Activated naive CD8-positive, alpha-beta T cell treated with anti-CD3 and anti-CD28 coated beads, Interleukin-2, amount 50 U/mL, for 24 hours (primary cell): ENCODE measurements at regions not wholly inside any gene's neighbourhood (a gene's known extent, or its start where the extent isn't known, plus 50 kb on each side); places are given as distances from the start of the nearest gene placed in this dataset.

ENCODE experiments used
- ATAC-seq: fragments of 150-1000 bp; cut with Tn5 transposase; one replicate; pipeline ENCODE4 v1.10.0; 2021
- DNase-seq: peaks from one replicate; pipeline ENCODE4 v3.0.0; 2021
- H3K27ac Mint-ChIP-seq: one replicate; pipeline ENCODE4 v1.8.0; 2021; ENCODE audit warnings: mild to moderate bottlenecking, mixed read lengths
- H3K27me3 Mint-ChIP-seq: one replicate; pipeline ENCODE4 v1.8.0; 2021; ENCODE audit warnings: mixed read lengths
- H3K36me3 Mint-ChIP-seq: one replicate; pipeline ENCODE4 v1.8.0; 2021; ENCODE audit warnings: low read depth, mixed read lengths
- H3K4me1 Mint-ChIP-seq: one replicate; pipeline ENCODE4 v1.8.0; 2021; ENCODE audit warnings: mixed read lengths
- H3K4me3 Mint-ChIP-seq: one replicate; pipeline ENCODE4 v1.8.0; 2021; ENCODE audit warnings: mild to moderate bottlenecking, moderate library complexity, mixed read lengths
- H3K9me3 Mint-ChIP-seq: one replicate; pipeline ENCODE4 v1.8.0; 2021; ENCODE audit warnings: mixed read lengths

GRCh38 chr5:173454361-173454735 lies 126.1 kb upstream of the STC2 start:
- Mint-ChIP-seq H3K27me3 (peaks cover 5% of the 10 kb centered on the region), H3K4me3 (no peak overlapping the region), H3K4me1 (no peaks in the 10 kb centered on the region), H3K27ac (no peak overlapping the region), H3K9me3 (no peaks in the 10 kb centered on the region), H3K36me3 (no peaks in the 10 kb centered on the region)
- DNase-seq (no peak), ATAC-seq (no peak)

GRCh38 chr5:173453167-173453566 lies 125.0 kb upstream of the STC2 start:
- Mint-ChIP-seq H3K36me3 (no peaks in the 10 kb centered on the region), H3K9me3 (no peaks in the 10 kb centered on the region), H3K27ac (no peak overlapping the region), H3K4me1 (no peaks in the 10 kb centered on the region), H3K4me3 (no peak overlapping the region), H3K27me3 (peaks cover 5% of the 10 kb centered on the region)
- DNase-seq, result no peak
- ATAC-seq, result no peak

GRCh38 chr5:173452119-173452905 lies 124.1 kb upstream of the STC2 start:
- H3K27ac Mint-ChIP-seq, result no peak overlapping the region
- peaks cover 5% of the 10 kb centered on the region for H3K27me3 Mint-ChIP-seq
- no peaks in the 10 kb centered on the region for H3K4me1 Mint-ChIP-seq
- H3K4me3 Mint-ChIP-seq, result no peak overlapping the region
- no peak for DNase-seq
- no peaks in the 10 kb centered on the region for H3K9me3 Mint-ChIP-seq
- no peaks in the 10 kb centered on the region for H3K36me3 Mint-ChIP-seq
- ATAC-seq, result no peak

GRCh38 chr5:173451651-173452050 lies 123.4 kb upstream of the STC2 start:
- DNase-seq (no peak), ATAC-seq (no peak)
- no peaks in the 10 kb centered on the region for H3K9me3 Mint-ChIP-seq
- no peak overlapping the region for H3K4me3 Mint-ChIP-seq
- no peaks in the 10 kb centered on the region for H3K36me3 Mint-ChIP-seq
- H3K27me3 Mint-ChIP-seq, result peaks cover 5% of the 10 kb centered on the region
- H3K27ac Mint-ChIP-seq, result no peak overlapping the region
- no peaks in the 10 kb centered on the region for H3K4me1 Mint-ChIP-seq

GRCh38 chr5:173451031-173451430 lies 122.8 kb upstream of the STC2 start:
- no peak for DNase-seq

GRCh38 chr5:173450188-173450587 lies 122.0 kb upstream of the STC2 start:
- Mint-ChIP-seq H3K36me3 (no peaks in the 10 kb centered on the region), H3K27ac (no peak overlapping the region), H3K9me3 (no peaks in the 10 kb centered on the region), H3K4me3 (no peak overlapping the region), H3K27me3 (peaks cover under 1% of the 10 kb centered on the region), H3K4me1 (no peaks in the 10 kb centered on the region)
- DNase-seq (no peak), ATAC-seq (no peak)

More at GRCh38 chr5:173451031-173451430, 122.8 kb upstream of the STC2 start:
- Mint-ChIP-seq H3K36me3 (no peaks in the 10 kb centered on the region), H3K4me1 (no peaks in the 10 kb centered on the region), H3K27ac (no peak overlapping the region), H3K27me3 (peaks cover 4% of the 10 kb centered on the region), H3K4me3 (no peak overlapping the region), H3K9me3 (no peaks in the 10 kb centered on the region)
- no peak for ATAC-seq

GRCh38 chr5:173448856-173449255 lies 120.6 kb upstream of the STC2 start:
- Mint-ChIP-seq H3K27ac (no peak overlapping the region), H3K27me3 (no peaks in the 10 kb centered on the region), H3K4me1 (no peaks in the 10 kb centered on the region), H3K36me3 (no peaks in the 10 kb centered on the region), H3K4me3 (no peak overlapping the region), H3K9me3 (no peaks in the 10 kb centered on the region)
- no peak for ATAC-seq
- no peak for DNase-seq

- H3K27me3 Mint-ChIP-seq, result peaks cover 4% of the 10 kb centered on the region
- no peaks in the 10 kb centered on the region for H3K36me3 Mint-ChIP-seq
- H3K27ac Mint-ChIP-seq, result no peak overlapping the region
- no peak for DNase-seq
- no peaks in the 10 kb centered on the region for H3K9me3 Mint-ChIP-seq
- no peaks in the 10 kb centered on the region for H3K4me1 Mint-ChIP-seq
- ATAC-seq, result no peak
- H3K4me3 Mint-ChIP-seq, result no peak overlapping the region
Observed at GRCh38 chr5:173443971-173444370, 115.8 kb upstream of the STC2 start.

GRCh38 chr5:173441053-173441628 lies 112.9 kb upstream of the STC2 start:
- H3K9me3 Mint-ChIP-seq, result no peaks in the 10 kb centered on the region
- no peak overlapping the region for H3K27ac Mint-ChIP-seq
- no peak for ATAC-seq
- no peaks in the 10 kb centered on the region for H3K36me3 Mint-ChIP-seq
- peaks cover 4% of the 10 kb centered on the region for H3K27me3 Mint-ChIP-seq
- no peak overlapping the region for H3K4me3 Mint-ChIP-seq
- DNase-seq, result no peak
- no peaks in the 10 kb centered on the region for H3K4me1 Mint-ChIP-seq

- H3K4me1 Mint-ChIP-seq, result no peaks in the 10 kb centered on the region
- peaks cover 7% of the 10 kb centered on the region for H3K27me3 Mint-ChIP-seq
- no peak overlapping the region for H3K27ac Mint-ChIP-seq
- DNase-seq (no peak), ATAC-seq (no peak)
- H3K9me3 Mint-ChIP-seq, result no peaks in the 10 kb centered on the region
- no peak overlapping the region for H3K4me3 Mint-ChIP-seq
- no peaks in the 10 kb centered on the region for H3K36me3 Mint-ChIP-seq
Observed at GRCh38 chr5:173438951-173439350, 110.7 kb upstream of the STC2 start.

GRCh38 chr5:173435447-173435846 lies 107.2 kb upstream of the STC2 start:
- H3K4me1 Mint-ChIP-seq, result no peaks in the 10 kb centered on the region
- DNase-seq (no peak), ATAC-seq (no peak)
- H3K9me3 Mint-ChIP-seq, result no peaks in the 10 kb centered on the region
- H3K27me3 Mint-ChIP-seq, result peaks cover 3% of the 10 kb centered on the region
- H3K36me3 Mint-ChIP-seq, result no peaks in the 10 kb centered on the region
- no peak overlapping the region for H3K27ac Mint-ChIP-seq
- no peak overlapping the region for H3K4me3 Mint-ChIP-seq

- Mint-ChIP-seq H3K9me3 (no peaks in the 10 kb centered on the region), H3K4me1 (no peaks in the 10 kb centered on the region), H3K27ac (no peak overlapping the region), H3K4me3 (no peak overlapping the region), H3K27me3 (peaks cover 3% of the 10 kb centered on the region), H3K36me3 (no peaks in the 10 kb centered on the region)
- no peak for ATAC-seq
- DNase-seq, result no peak
Observed at GRCh38 chr5:173434270-173434669, 106.1 kb upstream of the STC2 start.

GRCh38 chr5:173430394-173430793 lies 102.2 kb upstream of the STC2 start:
- no peak for DNase-seq
- no peaks in the 10 kb centered on the region for H3K36me3 Mint-ChIP-seq
- no peak for ATAC-seq
- H3K4me1 Mint-ChIP-seq, result no peaks in the 10 kb centered on the region
- no peak overlapping the region for H3K4me3 Mint-ChIP-seq
- no peaks in the 10 kb centered on the region for H3K27me3 Mint-ChIP-seq
- no peak overlapping the region for H3K27ac Mint-ChIP-seq
- H3K9me3 Mint-ChIP-seq, result no peaks in the 10 kb centered on the region

- H3K4me3 Mint-ChIP-seq, result no peak overlapping the region
- H3K27ac Mint-ChIP-seq, result no peak overlapping the region
- H3K4me1 Mint-ChIP-seq, result no peaks in the 10 kb centered on the region
- H3K9me3 Mint-ChIP-seq, result peaks cover 2% of the 10 kb centered on the region
- no peaks in the 10 kb centered on the region for H3K36me3 Mint-ChIP-seq
- DNase-seq, result no peak
- ATAC-seq, result no peak
- H3K27me3 Mint-ChIP-seq, result no peaks in the 10 kb centered on the region
Observed at GRCh38 chr5:173429489-173430150, 101.4 kb upstream of the STC2 start.

- Mint-ChIP-seq H3K27ac (no peak overlapping the region), H3K4me1 (no peaks in the 10 kb centered on the region), H3K27me3 (no peaks in the 10 kb centered on the region), H3K36me3 (no peaks in the 10 kb centered on the region), H3K9me3 (peaks cover 4% of the 10 kb centered on the region), H3K4me3 (no peak overlapping the region)
- DNase-seq, result no peak
- no peak for ATAC-seq
Observed at GRCh38 chr5:173423452-173424117, 95.4 kb upstream of the STC2 start.
